Cardiac muscle cell (in vitro differentiated cells and primary cell): ENCODE measurements at regions not wholly inside any gene's neighbourhood (a gene's known extent, or its start where the extent isn't known, plus 50 kb on each side); places are given as distances from the start of the nearest gene placed in this dataset.

Experiments
- DNase-seq, 2 donors: peaks; one replicate each; pipeline versions ENCODE4 v3.0.0 to v3.0.0-alpha.2; 2010 to 2017; ENCODE audit warnings: low read depth in 1 of 2, low spot score in 1 of 2
- H3K27ac ChIP-seq: fragments of 200-600 bp; sonication (generic); 2 replicates; pipeline ENCODE4 v1.5.1; 2016
- H3K27me3 ChIP-seq: fragments of 200-600 bp; sonication (generic); 2 replicates; pipeline ENCODE4 v1.6.0; 2016; ENCODE audit warnings: control low read depth
- H3K36me3 ChIP-seq: fragments of 200-600 bp; sonication (generic); 2 replicates; pipeline ENCODE4 v1.5.1; 2016; ENCODE audit warnings: control low read depth
- H3K4me1 ChIP-seq: fragments of 200-600 bp; sonication (generic); 2 replicates; pipeline ENCODE4 v1.8.1; 2017; ENCODE audit warnings: low read depth, mild to moderate bottlenecking, mixed run types
- H3K4me3 ChIP-seq: fragments of 200-600 bp; sonication (generic); 2 replicates; pipeline ENCODE4 v1.5.1; 2016; ENCODE audit warnings: mild to moderate bottlenecking
- H3K9me3 ChIP-seq: fragments of 200-600 bp; sonication (generic); 2 replicates; pipeline ENCODE4 v1.5.1; 2017; ENCODE audit warnings: low read depth, mild to moderate bottlenecking, control low read depth
- CTCF ChIP-seq: IDR thresholded peaks from 2 replicates; pipeline ENCODE4 v1.5.1; 2012; ENCODE audit warnings: low read depth, mild to moderate bottlenecking, low read length

GRCh38 chr11:33451364-33451763, 194.2 kb downstream of the HIPK3 start:
- Histone ChIP-seq H3K9me3 (no peaks in the 10 kb centered on the region), H3K27ac (no peak overlapping the region), H3K36me3 (no peaks in the 10 kb centered on the region), H3K4me1 (no peaks in the 10 kb centered on the region), H3K4me3 (no peak overlapping the region), H3K27me3 (no peaks in the 10 kb centered on the region)
- TF ChIP-seq CTCF: no peak
- DNase-seq: no peak

GRCh38 chr11:33449798-33450197, 192.6 kb downstream of the HIPK3 start:
- Histone ChIP-seq H3K4me3 (no peak overlapping the region), H3K4me1 (no peaks in the 10 kb centered on the region), H3K36me3 (no peaks in the 10 kb centered on the region), H3K27ac (no peak overlapping the region), H3K27me3 (no peaks in the 10 kb centered on the region), H3K9me3 (no peaks in the 10 kb centered on the region)
- DNase-seq: no peak
- no peak for TF ChIP-seq CTCF

DNA sequence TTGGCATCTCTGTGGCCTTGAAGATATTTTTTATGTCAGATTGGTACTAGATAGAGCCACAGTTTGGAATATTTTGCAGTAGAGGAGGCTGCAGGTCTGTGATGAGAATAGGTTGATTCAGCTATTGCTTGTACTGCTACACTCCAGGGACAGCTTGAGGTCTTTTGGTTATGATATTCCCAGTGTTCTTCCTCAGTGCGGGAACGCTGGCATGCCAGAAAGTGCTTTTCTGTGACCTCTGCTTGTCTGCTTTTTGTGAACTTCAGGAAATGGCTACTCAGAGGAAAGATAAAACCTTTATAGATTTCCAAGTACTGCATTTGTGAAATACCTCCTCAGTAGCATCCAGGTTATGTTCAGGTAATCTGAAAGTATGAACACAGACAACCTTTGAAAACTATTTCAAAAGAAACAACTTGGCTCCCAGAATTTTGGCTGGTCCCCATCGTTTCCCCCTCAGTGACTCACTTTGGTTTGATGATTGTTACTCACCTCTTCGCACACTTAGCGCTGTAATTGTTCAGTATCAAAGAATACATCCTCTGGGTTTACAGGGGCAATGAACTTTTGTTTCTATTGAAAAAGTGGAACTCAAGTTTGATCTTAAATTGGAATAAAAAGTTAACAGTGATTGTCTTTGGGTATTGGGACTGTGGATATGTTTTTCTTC, 191.4 kb downstream of the HIPK3 start:
- Histone ChIP-seq H3K4me3 (no peak overlapping the region), H3K36me3 (no peaks in the 10 kb centered on the region), H3K27ac (no peak overlapping the region), H3K27me3 (no peaks in the 10 kb centered on the region), H3K9me3 (no peaks in the 10 kb centered on the region), H3K4me1 (no peaks in the 10 kb centered on the region)
- no peak for TF ChIP-seq CTCF
- DNase-seq: peak in 1 of 2 donors; percentile 14

DNA sequence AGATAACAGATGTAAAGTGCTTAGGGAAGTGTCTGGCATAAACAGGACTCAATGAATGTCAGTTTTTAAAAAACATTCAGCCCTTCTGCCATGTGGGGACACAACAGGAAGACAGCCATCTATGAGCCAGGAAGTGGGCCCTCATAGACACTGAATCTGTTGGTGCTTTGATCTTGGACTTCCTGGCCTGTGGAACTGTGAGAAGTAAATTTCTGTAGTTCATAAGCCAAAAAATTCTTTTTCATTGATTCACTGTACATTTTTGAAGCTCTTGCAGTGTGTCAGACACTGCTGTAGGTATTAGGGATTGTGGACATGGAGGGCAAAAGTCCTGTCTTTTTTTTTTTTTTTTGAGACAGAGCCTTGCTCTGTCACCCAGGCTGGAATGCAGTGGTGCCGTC, 188.6 kb downstream of the HIPK3 start:
- Histone ChIP-seq H3K27ac (no peak overlapping the region), H3K9me3 (no peaks in the 10 kb centered on the region), H3K27me3 (no peaks in the 10 kb centered on the region), H3K4me3 (no peak overlapping the region), H3K36me3 (no peaks in the 10 kb centered on the region), H3K4me1 (no peaks in the 10 kb centered on the region)
- peak in 1 of 2 donors; percentile 7 for DNase-seq
- TF ChIP-seq CTCF: no peak

- H3K27me3 ChIP-seq: no peaks in the 10 kb centered on the region
- no peaks in the 10 kb centered on the region for H3K36me3 ChIP-seq
- H3K27ac ChIP-seq: no peak overlapping the region
- peak in 1 of 2 donors; percentile 9 for DNase-seq
- no peaks in the 10 kb centered on the region for H3K4me1 ChIP-seq
- TF ChIP-seq CTCF: no peak
- H3K4me3 ChIP-seq: no peak overlapping the region
- no peaks in the 10 kb centered on the region for H3K9me3 ChIP-seq
Observed at GRCh38 chr11:33444835-33445594, 187.8 kb downstream of the HIPK3 start.
